ENCODE measurements at regions not wholly inside any gene's neighbourhood (a gene's known extent, or its start where the extent isn't known, plus 50 kb on each side); places are given as distances from the start of the nearest gene placed in this dataset.

- no peak for DNase-seq
Measured at GRCh38 chr2:10964052-10964790, 52.5 kb downstream of the KCNF1 start.

- DNase-seq, result no peak
Measured at GRCh38 chr2:10965241-10965843, 53.6 kb downstream of the KCNF1 start.

GRCh38 chr2:10966056-10966455 lies 54.3 kb downstream of the KCNF1 start:
- no peak for DNase-seq

- no peak for DNase-seq
Measured at GRCh38 chr2:10966741-10967140, 55.0 kb downstream of the KCNF1 start.

GRCh38 chr2:10968176-10968575 lies 56.4 kb downstream of the KCNF1 start:
- no peak for DNase-seq

- no peak for DNase-seq
Measured at GRCh38 chr2:10970666-10971065, 58.9 kb downstream of the KCNF1 start.

GRCh38 chr2:10971161-10971887 lies 59.6 kb downstream of the KCNF1 start:
- peak; percentile 56 for DNase-seq

GRCh38 chr2:10971888-10972260 lies 60.1 kb downstream of the KCNF1 start:
- peak; percentile 91 for DNase-seq

GRCh38 chr2:10972683-10973433 lies 61.1 kb downstream of the KCNF1 start:
- no peak for DNase-seq

GRCh38 chr2:10973766-10974165 lies 62.0 kb downstream of the KCNF1 start:
- DNase-seq, result no peak

GRCh38 chr2:10977003-10977402 lies 65.3 kb downstream of the KCNF1 start:
- peak; percentile 61 for DNase-seq

- no peak for DNase-seq
Measured at GRCh38 chr2:10977621-10978020, 65.9 kb downstream of the KCNF1 start.

- no peak for DNase-seq
Measured at GRCh38 chr2:10978090-10978670, 66.4 kb downstream of the KCNF1 start.

- no peak for DNase-seq
Measured at GRCh38 chr2:10980071-10980470, 68.3 kb downstream of the KCNF1 start.

GRCh38 chr2:10980886-10981425 lies 69.2 kb downstream of the KCNF1 start:
- DNase-seq, result no peak

- DNase-seq, result no peak
Measured at GRCh38 chr2:10981451-10981850, 69.7 kb downstream of the KCNF1 start.

- DNase-seq, result no peak
Measured at GRCh38 chr2:10981941-10982431, 70.3 kb downstream of the KCNF1 start.

- peak; percentile 77 for DNase-seq
Measured at GRCh38 chr2:10982931-10983701, 71.4 kb downstream of the KCNF1 start.

GRCh38 chr2:10983711-10984110 lies 72.0 kb downstream of the KCNF1 start:
- no peak for DNase-seq

- DNase-seq, result no peak
Measured at GRCh38 chr2:10984418-10985135, 72.8 kb downstream of the KCNF1 start.

- peak; percentile 65 for DNase-seq
Measured at GRCh38 chr2:10985260-10985659, 73.5 kb downstream of the KCNF1 start.
